ENCODE measurements at regions not wholly inside any gene's neighbourhood (a gene's known extent, or its start where the extent isn't known, plus 50 kb on each side); places are given as distances from the start of the nearest gene placed in this dataset.

- TF ChIP-seq CTCF (IDR thresholded peaks at IDR 0.05) (no peak), POLR2A (IDR thresholded peaks at IDR 0.05) (no peak), EP300 (IDR thresholded peaks at IDR 0.05) (no peak)
These were observed 80.8 kb upstream of the WIPF1 start for GRCh38 chr2:174678395-174678794.
